ENCODE measurements at regions not wholly inside any gene's neighbourhood (a gene's known extent, or its start where the extent isn't known, plus 50 kb on each side); places are given as distances from the start of the nearest gene placed in this dataset.

DNA sequence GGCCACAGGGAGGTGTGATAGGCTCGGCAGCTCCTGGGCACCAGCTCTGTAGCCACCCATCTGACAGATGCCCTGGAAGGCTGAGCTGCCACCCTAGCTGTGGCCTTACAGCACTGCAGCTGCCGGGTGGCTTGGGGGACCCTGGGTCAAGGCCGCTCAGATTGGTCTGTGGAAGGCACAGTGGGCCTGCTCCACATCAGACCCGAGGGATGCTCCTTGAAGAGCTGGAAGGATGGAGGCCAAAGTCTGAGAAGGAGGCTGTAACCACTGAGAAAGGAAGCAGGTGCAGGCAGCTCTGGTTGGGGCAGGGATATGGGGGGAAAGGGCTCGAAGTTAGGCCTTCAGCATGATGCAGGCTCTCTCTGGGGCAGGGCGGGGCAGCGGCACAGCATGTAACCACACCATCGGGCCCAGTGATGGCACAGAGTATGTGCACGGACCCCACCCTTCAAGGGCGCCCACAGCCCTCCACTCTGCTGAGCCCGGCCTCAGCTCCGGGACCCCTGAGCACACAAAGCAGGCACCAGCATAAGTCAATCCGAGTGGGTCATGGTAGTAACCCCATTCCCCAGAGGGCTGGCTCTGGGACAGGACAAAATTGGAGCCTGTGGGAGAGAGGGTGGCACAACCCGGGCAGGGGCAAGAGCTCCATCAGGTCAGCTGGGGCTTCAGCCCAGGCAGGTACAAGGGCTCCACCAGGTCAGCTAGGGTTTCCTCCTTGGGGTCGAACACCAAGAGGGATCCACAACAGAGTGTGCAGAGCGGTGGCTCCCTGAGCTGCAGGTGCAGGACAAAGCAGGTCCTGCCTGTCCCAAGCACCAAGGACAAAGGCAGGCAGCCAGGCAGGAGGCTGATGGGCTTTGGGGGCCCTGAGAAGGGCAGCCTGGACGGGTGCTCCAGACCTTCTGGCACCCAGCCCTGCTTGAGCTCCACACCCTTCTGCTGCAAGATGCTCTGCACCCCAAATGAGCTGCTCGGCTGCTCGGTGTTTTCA lies 1511.1 kb downstream of the BRD1 start:
- peak in 1 of 7 donors; percentile 9 for DNase-seq
- 72 to 76% (median 75%) methylated on average over 9 to 19 of the region's 19 CpGs for WGBS, 4 donors
- no peak overlapping the region for H3K27ac ChIP-seq
- H3K27me3 ChIP-seq, result no peaks in the 10 kb centered on the region
- TF ChIP-seq POLR2A (IDR thresholded peaks at IDR 0.05), result no peak
- TF ChIP-seq, protein P1, sequence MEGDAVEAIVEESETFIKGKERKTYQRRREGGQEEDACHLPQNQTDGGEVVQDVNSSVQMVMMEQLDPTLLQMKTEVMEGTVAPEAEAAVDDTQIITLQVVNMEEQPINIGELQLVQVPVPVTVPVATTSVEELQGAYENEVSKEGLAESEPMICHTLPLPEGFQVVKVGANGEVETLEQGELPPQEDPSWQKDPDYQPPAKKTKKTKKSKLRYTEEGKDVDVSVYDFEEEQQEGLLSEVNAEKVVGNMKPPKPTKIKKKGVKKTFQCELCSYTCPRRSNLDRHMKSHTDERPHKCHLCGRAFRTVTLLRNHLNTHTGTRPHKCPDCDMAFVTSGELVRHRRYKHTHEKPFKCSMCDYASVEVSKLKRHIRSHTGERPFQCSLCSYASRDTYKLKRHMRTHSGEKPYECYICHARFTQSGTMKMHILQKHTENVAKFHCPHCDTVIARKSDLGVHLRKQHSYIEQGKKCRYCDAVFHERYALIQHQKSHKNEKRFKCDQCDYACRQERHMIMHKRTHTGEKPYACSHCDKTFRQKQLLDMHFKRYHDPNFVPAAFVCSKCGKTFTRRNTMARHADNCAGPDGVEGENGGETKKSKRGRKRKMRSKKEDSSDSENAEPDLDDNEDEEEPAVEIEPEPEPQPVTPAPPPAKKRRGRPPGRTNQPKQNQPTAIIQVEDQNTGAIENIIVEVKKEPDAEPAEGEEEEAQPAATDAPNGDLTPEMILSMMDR (IDR thresholded peaks at IDR 0.05), result no peak
- no peaks in the 10 kb centered on the region for H3K4me1 ChIP-seq (replicated peaks in 1 of 2)
- H3K4me3 ChIP-seq, result no peak overlapping the region
- H3K36me3 ChIP-seq (replicated peaks in 1 of 2), result no peaks in the 10 kb centered on the region
- intact Hi-C loops (cut with DNase I), result no loop called here
- no peaks in the 10 kb centered on the region for H3K9me3 ChIP-seq (replicated peaks in 1 of 3)

DNA sequence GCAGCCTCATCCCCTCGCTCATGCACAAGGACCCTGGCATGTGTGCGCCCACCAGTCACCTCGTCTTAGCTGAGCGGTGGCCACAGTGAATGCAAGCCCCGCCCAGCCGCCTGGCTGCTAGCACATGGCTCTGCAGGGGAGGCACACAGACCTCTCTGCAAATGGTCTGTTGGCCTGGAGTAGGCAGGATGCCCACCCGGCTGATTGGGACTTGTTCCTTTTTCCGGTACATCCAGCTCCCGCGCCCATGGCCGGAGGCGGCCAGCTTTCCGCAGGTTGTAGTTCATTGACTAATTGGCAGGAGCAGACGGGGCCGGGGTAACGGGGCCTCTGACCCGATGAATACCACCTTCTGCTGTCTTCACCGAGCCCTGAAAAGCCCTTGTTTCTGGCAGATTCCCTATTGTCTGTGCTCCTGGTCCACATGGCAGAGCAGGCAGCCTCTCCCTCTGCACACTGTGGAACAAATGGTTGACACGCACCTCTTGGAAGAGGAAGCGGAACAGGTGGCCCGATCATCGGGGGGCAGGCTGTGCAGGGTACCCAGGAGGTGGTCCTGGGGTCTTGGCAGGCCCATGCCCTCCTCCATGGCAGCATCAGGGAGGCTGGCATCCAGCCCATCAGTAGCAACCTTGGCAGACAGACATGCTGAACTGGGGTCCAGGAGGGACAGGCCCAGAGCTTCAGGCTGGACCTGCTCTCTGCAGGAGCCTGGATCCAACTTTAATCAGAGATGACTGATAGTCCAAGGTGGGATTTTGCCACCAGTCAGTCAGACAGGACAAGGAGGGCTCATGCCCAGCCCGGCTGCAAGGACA lies 1512.0 kb downstream of the BRD1 start:
- H3K36me3 ChIP-seq (replicated peaks in 1 of 2), result no peaks in the 10 kb centered on the region
- no peak for DNase-seq
- intact Hi-C loops (cut with DNase I), result no loop called here
- WGBS, 4 donors, result 79 to 88% (median 81%) methylated on average over 15 to 23 of the region's 23 CpGs
- H3K27me3 ChIP-seq, result no peaks in the 10 kb centered on the region
- no peak for TF ChIP-seq POLR2A (IDR thresholded peaks at IDR 0.05)
- TF ChIP-seq, protein P1 (IDR thresholded peaks at IDR 0.05), result no peak
- H3K4me1 ChIP-seq (replicated peaks in 1 of 2), result no peaks in the 10 kb centered on the region
- H3K27ac ChIP-seq, result no peak overlapping the region
- H3K4me3 ChIP-seq, result no peak overlapping the region
- no peaks in the 10 kb centered on the region for H3K9me3 ChIP-seq (replicated peaks in 1 of 3)

DNA sequence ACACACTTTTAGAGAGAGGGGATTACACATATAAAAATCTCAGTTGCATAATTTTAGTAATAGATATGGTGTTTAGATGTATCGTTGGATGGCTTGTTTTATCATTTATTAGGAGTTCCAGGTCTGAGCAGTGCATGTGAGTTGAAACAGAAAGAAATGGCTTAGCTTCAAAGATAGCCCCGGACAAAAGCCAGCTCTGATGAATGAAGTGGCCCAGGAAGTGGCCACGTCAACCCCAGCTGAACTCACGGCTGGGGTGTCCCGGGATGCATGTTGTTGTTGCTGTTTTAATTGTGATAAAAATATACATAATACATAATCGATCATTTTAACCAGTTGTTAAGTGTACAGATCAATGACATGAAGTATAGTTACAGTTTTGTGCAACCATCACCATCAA lies 1513.6 kb downstream of the BRD1 start:
- no peaks in the 10 kb centered on the region for H3K4me1 ChIP-seq (replicated peaks in 1 of 2)
- no peak overlapping the region for H3K27ac ChIP-seq
- H3K9me3 ChIP-seq (replicated peaks in 1 of 3), result no peaks in the 10 kb centered on the region
- 51 to 63% (median 56%) methylated on average over 6 of the region's 6 CpGs for WGBS, 4 donors
- intact Hi-C loops (cut with DNase I), result no loop called here
- no peak for DNase-seq
- no peaks in the 10 kb centered on the region for H3K36me3 ChIP-seq (replicated peaks in 1 of 2)
- TF ChIP-seq, protein P1 (IDR thresholded peaks at IDR 0.05), result no peak
- no peak for TF ChIP-seq POLR2A (IDR thresholded peaks at IDR 0.05)
- no peak overlapping the region for H3K4me3 ChIP-seq
- no peaks in the 10 kb centered on the region for H3K27me3 ChIP-seq

DNA sequence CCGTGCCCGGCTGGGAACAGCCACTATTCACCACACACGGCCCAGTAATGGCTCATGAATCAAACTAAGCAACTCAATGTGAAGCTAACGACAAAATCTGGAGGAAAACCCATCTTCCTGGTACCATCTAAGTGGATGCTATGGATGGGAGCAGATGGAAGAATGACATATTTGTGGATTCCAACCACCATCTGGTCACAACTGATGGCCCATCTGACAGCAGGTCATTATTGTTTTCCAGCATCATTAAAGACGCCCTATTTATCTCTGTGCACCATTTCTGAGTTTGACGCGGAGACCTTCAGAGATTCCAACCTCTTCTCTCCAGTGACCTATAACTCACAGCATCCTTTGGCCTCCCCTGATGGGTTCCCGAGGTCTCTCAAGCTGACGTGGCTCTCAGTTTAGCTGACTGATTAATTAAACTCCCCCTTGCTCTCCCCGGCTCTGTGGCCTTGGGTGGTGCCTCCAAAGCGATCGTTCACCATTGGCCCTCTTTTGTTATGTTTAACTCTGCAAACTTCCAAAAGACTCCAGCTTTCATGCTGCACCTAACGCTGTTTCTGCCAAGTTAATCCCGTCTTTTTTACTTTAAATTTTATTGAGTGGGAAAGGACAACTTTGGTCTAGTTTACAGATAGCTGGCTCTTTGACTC lies 1514.4 kb downstream of the BRD1 start:
- DNase-seq, result no peak
- Histone ChIP-seq H3K4me3 (no peak overlapping the region), H3K9me3 (replicated peaks in 1 of 3) (no peaks in the 10 kb centered on the region), H3K4me1 (replicated peaks in 1 of 2) (no peaks in the 10 kb centered on the region), H3K27me3 (no peaks in the 10 kb centered on the region), H3K27ac (no peak overlapping the region), H3K36me3 (replicated peaks in 1 of 2) (no peaks in the 10 kb centered on the region)
- WGBS, 4 donors, result 37 to 48% (median 46%) methylated on average over 11 to 14 of the region's 14 CpGs
- no peak for TF ChIP-seq POLR2A (IDR thresholded peaks at IDR 0.05)
- intact Hi-C loops (cut with DNase I), result no loop called here

Data from adrenal gland (tissue), 9 donors.